HepG2 (cell line): ENCODE measurements at regions not wholly inside any gene's neighbourhood (a gene's known extent, or its start where the extent isn't known, plus 50 kb on each side); places are given as distances from the start of the nearest gene placed in this dataset.

Experiments used
- DPF2 ChIP-seq: sonication (generic); formaldehyde crosslinking; IDR thresholded peaks from 2 replicates; pipeline ENCODE4 v1.4.0; 2020; ENCODE audit warnings: mild to moderate bottlenecking, low read depth, missing genetic modification reagents, borderline replicate concordance
- GABPA ChIP-seq, 2 experiments: IDR thresholded peaks; 2 replicates each; pipeline ENCODE4 v1.6.1; 2011 to 2016; ENCODE audit warnings: low read depth in 2 of 2, low read length in 1 of 2, missing biosample characterization in 1 of 2, missing genetic modification characterization in 1 of 2
- MAZ ChIP-seq, 2 experiments: sonication (generic) in 1 of 2; formaldehyde crosslinking in 1 of 2; IDR thresholded peaks; 2 replicates each; pipeline versions ENCODE4 v1.5.0 to v1.6.1; 2012 to 2020; ENCODE audit warnings: low read depth in 2 of 2, mild to moderate bottlenecking in 2 of 2, borderline replicate concordance in 1 of 2, improper control_type of control experiment in 1 of 2, low read length in 1 of 2, missing genetic modification reagents in 1 of 2, moderate library complexity in 1 of 2
- MLLT10 ChIP-seq: sonication (generic); formaldehyde crosslinking; IDR thresholded peaks from 2 replicates; pipeline ENCODE4 v1.4.0; 2020; ENCODE audit warnings: missing genetic modification reagents
- SMC3 ChIP-seq: IDR thresholded peaks from 2 replicates; pipeline ENCODE4 v1.6.1; 2011; ENCODE audit warnings: low read length, improper control_type of control experiment
- TCF7 ChIP-seq: sonication (generic); IDR thresholded peaks from 2 replicates; pipeline ENCODE4 v1.6.1; 2016; ENCODE audit warnings: antibody characterized with exemption, low read depth
- ZNF260 ChIP-seq: sonication (generic); formaldehyde crosslinking; IDR thresholded peaks from 2 replicates; pipeline ENCODE4 v1.4.0; 2020; ENCODE audit warnings: missing genetic modification reagents, low read depth, mild to moderate bottlenecking, borderline replicate concordance
- ZNF558 ChIP-seq: sonication (generic); formaldehyde crosslinking; IDR thresholded peaks from 2 replicates; pipeline ENCODE4 v1.9.0; 2022; ENCODE audit warnings: mild to moderate bottlenecking, missing genetic modification reagents, borderline replicate concordance
- ZNF639 ChIP-seq: conservative IDR thresholded peaks from 2 replicates; pipeline ENCODE4 v1.6.1; 2018; ENCODE audit warnings: missing genetic modification reagents
- TF ChIP-seq, protein P1 (sequence below): sonication (generic); formaldehyde crosslinking; IDR thresholded peaks from 2 replicates; pipeline ENCODE4 v1.9.0; 2021; ENCODE audit warnings: missing genetic modification reagents, mild to moderate bottlenecking, borderline replicate concordance

DNA sequence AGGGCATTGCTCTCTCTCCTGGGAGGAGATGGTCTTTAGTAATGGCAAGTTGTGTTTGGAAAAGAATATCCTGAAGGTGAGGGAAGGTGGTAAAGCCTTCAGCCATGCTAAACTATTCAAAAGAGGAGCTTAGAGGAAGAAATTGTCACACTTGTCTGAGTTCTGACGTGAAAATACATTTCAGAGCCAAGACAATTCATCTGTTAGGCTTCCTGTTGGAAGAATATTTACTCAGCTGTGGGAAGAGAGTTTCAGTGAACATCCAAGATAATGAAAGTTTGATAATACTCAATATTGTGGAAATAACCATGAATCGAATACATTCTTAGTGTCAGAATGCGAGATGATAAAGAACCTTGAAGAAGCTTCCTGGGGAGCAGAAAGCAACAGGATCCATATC lies 143.3 kb downstream of the GPAT3 start:
- TF ChIP-seq MAZ (IDR thresholded peaks at IDR 0.05; ENCODE audit: borderline replicate concordance, low read depth, low read length) (no peak), MAZ (CRISPR knock-in tag; IDR thresholded peaks at IDR 0.05; ENCODE audit: low read depth) (no peak), DPF2 (no peak), ZNF558 (CRISPR knock-in tag) (no peak), TCF7 (no peak), SMC3 (no peak), MLLT10 (CRISPR knock-in tag) (no peak), ZNF260 (no peak), GABPA (IDR thresholded peaks at IDR 0.05; ENCODE audit: low read depth, low read length) (no peak), GABPA (CRISPR knock-in tag; IDR thresholded peaks at IDR 0.05; ENCODE audit: low read depth) (no peak), ZNF639 (no peak)
- TF ChIP-seq, protein P1, sequence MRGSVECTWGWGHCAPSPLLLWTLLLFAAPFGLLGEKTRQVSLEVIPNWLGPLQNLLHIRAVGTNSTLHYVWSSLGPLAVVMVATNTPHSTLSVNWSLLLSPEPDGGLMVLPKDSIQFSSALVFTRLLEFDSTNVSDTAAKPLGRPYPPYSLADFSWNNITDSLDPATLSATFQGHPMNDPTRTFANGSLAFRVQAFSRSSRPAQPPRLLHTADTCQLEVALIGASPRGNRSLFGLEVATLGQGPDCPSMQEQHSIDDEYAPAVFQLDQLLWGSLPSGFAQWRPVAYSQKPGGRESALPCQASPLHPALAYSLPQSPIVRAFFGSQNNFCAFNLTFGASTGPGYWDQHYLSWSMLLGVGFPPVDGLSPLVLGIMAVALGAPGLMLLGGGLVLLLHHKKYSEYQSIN, result no peak
